Peyer's patch (tissue), 4 donors: ENCODE measurements at regions not wholly inside any gene's neighbourhood (a gene's known extent, or its start where the extent isn't known, plus 50 kb on each side); places are given as distances from the start of the nearest gene placed in this dataset.
"Not testable (repeated sequence)": the region's sequence is repeated elsewhere in the genome, so short reads cannot be mapped to it uniquely, and the experiment has no call there.

Experiments used
- DNase-seq, 3 donors: peaks; one replicate each; pipeline ENCODE4 v3.0.0-alpha.2; 2017 to 2019
- H3K27ac ChIP-seq, 4 donors: fragments of 200-600 bp; sonication (generic); one replicate each; pipeline ENCODE4 v1.5.1; 2016 to 2019
- H3K27me3 ChIP-seq, 2 donors: fragments of 200-600 bp; sonication (generic); one replicate each; pipeline ENCODE4 v1.5.1; 2019
- H3K36me3 ChIP-seq, 3 donors: fragments of 200-600 bp; sonication (generic); one replicate each; pipeline ENCODE4 v1.5.1; 2016 to 2019
- H3K4me1 ChIP-seq, 4 donors: fragments of 200-600 bp; sonication (generic); one replicate each; pipeline ENCODE4 v1.5.1; 2016 to 2019
- H3K4me3 ChIP-seq, 4 donors: fragments of 200-600 bp; sonication (generic); 1 replicate in 3 of 4; 2 replicates in 1 of 4; pipeline ENCODE4 v1.5.1; 2016 to 2019; ENCODE audit warnings: mild to moderate bottlenecking in 1 of 4
- H3K9me3 ChIP-seq, 4 donors: fragments of 200-600 bp; sonication (generic); one replicate each; pipeline ENCODE4 v1.5.1; 2016 to 2019; ENCODE audit warnings: mild to moderate bottlenecking in 1 of 4
- CTCF ChIP-seq, 6 experiments: fragments of 450-650 bp in 4 of 6; fragments of 200-600 bp in 2 of 6; sonication (generic) in 1 of 6; IDR thresholded peaks; one replicate each; pipeline ENCODE4 v1.5.1; 2017 to 2019; ENCODE audit warnings: antibody characterized with exemption in 6 of 6, mild to moderate bottlenecking in 3 of 6, moderate library complexity in 1 of 6
- POLR2A ChIP-seq, 2 donors: fragments of 450-650 bp; IDR thresholded peaks; one replicate each; pipeline ENCODE4 v1.5.1; 2017; ENCODE audit warnings: antibody characterized with exemption in 2 of 2, mild to moderate bottlenecking in 2 of 2, moderate library complexity in 2 of 2

- Histone ChIP-seq H3K4me3 (no peak overlapping the region), H3K27ac (no peak overlapping the region), H3K9me3 (no peaks in the 10 kb centered on the region), H3K36me3 (no peaks in the 10 kb centered on the region), H3K4me1 (no peaks in the 10 kb centered on the region), H3K27me3 (no peaks in the 10 kb centered on the region)
- DNase-seq: no peak
- TF ChIP-seq POLR2A (IDR thresholded peaks at IDR 0.05) (no peak), CTCF (IDR thresholded peaks at IDR 0.05) (no peak)
Observed at GRCh38 chr11:25576320-25576719, 755.6 kb upstream of the ANO3 start.

- DNase-seq, H3K36me3 ChIP-seq: not testable (repeated sequence)
Observed at GRCh38 chr11:25579554-25579953, 752.4 kb upstream of the ANO3 start.

GRCh38 chr11:25583596-25583995, 748.3 kb upstream of the ANO3 start:
- TF ChIP-seq POLR2A (IDR thresholded peaks at IDR 0.05) (no peak), CTCF (IDR thresholded peaks at IDR 0.05) (no peak)

More at GRCh38 chr11:25579554-25579953, 752.4 kb upstream of the ANO3 start:
- H3K4me3 ChIP-seq, H3K27me3 ChIP-seq, H3K9me3 ChIP-seq, H3K4me1 ChIP-seq, H3K27ac ChIP-seq: not testable (repeated sequence)

GRCh38 chr11:25587496-25587895, 744.4 kb upstream of the ANO3 start:
- Histone ChIP-seq H3K4me3 (no peak overlapping the region), H3K27ac (no peak overlapping the region), H3K9me3 (no peaks in the 10 kb centered on the region), H3K27me3 (no peaks in the 10 kb centered on the region), H3K36me3 (no peaks in the 10 kb centered on the region), H3K4me1 (no peaks in the 10 kb centered on the region)
- no peak for DNase-seq
- TF ChIP-seq CTCF (IDR thresholded peaks at IDR 0.05) (no peak), POLR2A (IDR thresholded peaks at IDR 0.05) (no peak)

More at GRCh38 chr11:25583596-25583995, 748.3 kb upstream of the ANO3 start:
- no peaks in the 10 kb centered on the region for H3K27me3 ChIP-seq
- H3K4me3 ChIP-seq: no peak overlapping the region
- no peak for DNase-seq
- no peak overlapping the region for H3K27ac ChIP-seq
- no peaks in the 10 kb centered on the region for H3K4me1 ChIP-seq
- no peaks in the 10 kb centered on the region for H3K9me3 ChIP-seq
- H3K36me3 ChIP-seq: no peaks in the 10 kb centered on the region

GRCh38 chr11:25593221-25593620, 738.7 kb upstream of the ANO3 start:
- no peak for TF ChIP-seq CTCF (IDR thresholded peaks at IDR 0.05)
- TF ChIP-seq POLR2A (IDR thresholded peaks at IDR 0.05): no peak
- no peak for DNase-seq

GRCh38 chr11:25596701-25597100, 735.2 kb upstream of the ANO3 start:
- Histone ChIP-seq H3K27ac (no peak overlapping the region), H3K4me3 (no peak overlapping the region), H3K4me1 (no peaks in the 10 kb centered on the region), H3K27me3 (no peaks in the 10 kb centered on the region), H3K36me3 (no peaks in the 10 kb centered on the region), H3K9me3 (no peaks in the 10 kb centered on the region)
- no peak for TF ChIP-seq CTCF (IDR thresholded peaks at IDR 0.05)
- no peak for TF ChIP-seq POLR2A (IDR thresholded peaks at IDR 0.05)
- no peak for DNase-seq

More at GRCh38 chr11:25593221-25593620, 738.7 kb upstream of the ANO3 start:
- H3K36me3 ChIP-seq: no peaks in the 10 kb centered on the region
- H3K9me3 ChIP-seq: no peaks in the 10 kb centered on the region
- H3K27ac ChIP-seq: no peak overlapping the region
- no peaks in the 10 kb centered on the region for H3K4me1 ChIP-seq
- H3K27me3 ChIP-seq: no peaks in the 10 kb centered on the region
- H3K4me3 ChIP-seq: no peak overlapping the region
